H1 (cell line): ENCODE measurements at regions not wholly inside any gene's neighbourhood (a gene's known extent, or its start where the extent isn't known, plus 50 kb on each side); places are given as distances from the start of the nearest gene placed in this dataset.

Experiments
- CTCF ChIA-PET: fragments of 300-600 bp; sonication (Branson Sonifier 250); formaldehyde crosslinking; loops from one replicate; lab custom pipeline; 2021; ENCODE audit not compliant: partially characterized antibody; lab: Charles Lee
- POLR2A ChIA-PET: fragments of 300-600 bp; sonication (Branson Sonifier 250); formaldehyde crosslinking; loops from one replicate; lab custom pipeline; 2021; ENCODE audit warnings: inconsistent platforms; ENCODE audit not compliant: partially characterized antibody; lab: Charles Lee
- DNase-seq, 2 experiments: peaks; one replicate each; pipeline versions ENCODE4 v3.0.0 to v3.0.0-alpha.2; 2010 to 2022; ENCODE audit warnings: low spot score in 2 of 2, low read depth in 1 of 2, mixed read lengths in 1 of 2
- FAIRE-seq: peaks from 2 replicates; lab custom pipeline; 2011; peaks lifted over from hg19 to GRCh38; lab: Jason Lieb, UNC
- H2AFZ ChIP-seq: 2 replicates; pipeline ENCODE4 v1.8.1; 2012; ENCODE audit warnings: low read length, inconsistent platforms
- H2AK5ac ChIP-seq: 2 replicates; pipeline ENCODE4 v1.6.1; 2013; ENCODE audit warnings: low read depth, low read length
- H2BK120ac ChIP-seq: replicated peaks from 2 replicates; pipeline ENCODE3; 2013; ENCODE audit warnings: low read depth, low read length, inconsistent platforms
- H2BK12ac ChIP-seq: 2 replicates; pipeline ENCODE4 v1.6.1; 2013; ENCODE audit warnings: low read depth, low read length
- H2BK15ac ChIP-seq: 2 replicates; pipeline ENCODE4 v1.6.1; 2013; ENCODE audit warnings: low read length
- H2BK20ac ChIP-seq: 2 replicates; pipeline ENCODE4 v1.6.1; 2013; ENCODE audit warnings: low read length
- H2BK5ac ChIP-seq: 2 replicates; pipeline ENCODE4 v1.6.1; 2013; ENCODE audit warnings: low read depth, low read length
- H3K14ac ChIP-seq: 2 replicates; pipeline ENCODE4 v1.6.1; 2013; ENCODE audit warnings: inconsistent platforms; ENCODE audit not compliant: insufficient read length
- H3K18ac ChIP-seq: 2 replicates; pipeline ENCODE4 v1.6.1; 2013; ENCODE audit warnings: low read length; ENCODE audit errors: extremely low read depth
- H3K23ac ChIP-seq: 2 replicates; pipeline ENCODE4 v1.6.1; 2013; ENCODE audit warnings: inconsistent platforms; ENCODE audit not compliant: insufficient read length
- H3K23me2 ChIP-seq: 2 replicates; pipeline ENCODE4 v1.6.1; 2013; ENCODE audit warnings: low read depth, low read length
- H3K27ac ChIP-seq: 2 replicates; pipeline ENCODE4 v1.6.1; 2011; ENCODE audit warnings: low read depth, low read length, inconsistent platforms
- H3K27me3 ChIP-seq, 4 experiments: replicated peaks in 1 of 4; 1 replicate in 1 of 4; 2 replicates in 3 of 4; pipeline versions ENCODE4 v1.6.1 to v1.8.1; 2011 to 2013; ENCODE audit warnings: low read length in 3 of 4, mild to moderate bottlenecking in 3 of 4, inconsistent platforms in 2 of 4, mixed read lengths in 2 of 4, moderate library complexity in 1 of 4; ENCODE audit not compliant: control insufficient read depth in 3 of 4, insufficient read depth in 3 of 4; ENCODE audit errors: extremely low read depth in 1 of 4
- H3K36me3 ChIP-seq, 4 experiments: 2 replicates each; pipeline versions ENCODE4 v1.6.1 to v1.8.1; 2011 to 2013; ENCODE audit warnings: mild to moderate bottlenecking in 4 of 4, low read length in 3 of 4, moderate library complexity in 2 of 4, control low read depth in 1 of 4, inconsistent platforms in 1 of 4; ENCODE audit not compliant: insufficient read depth in 4 of 4, control insufficient read depth in 2 of 4
- H3K4ac ChIP-seq: replicated peaks from 2 replicates; pipeline ENCODE3; 2013; ENCODE audit warnings: low read length, low read depth, mixed read lengths, inconsistent platforms; ENCODE audit not compliant: insufficient read length
- H3K4me1 ChIP-seq, 4 experiments: replicated peaks in 1 of 4; 1 replicate in 1 of 4; 2 replicates in 3 of 4; pipeline versions ENCODE4 v1.6.1 to v1.8.1; 2011 to 2013; ENCODE audit warnings: low read length in 3 of 4, inconsistent platforms in 2 of 4, mixed read lengths in 1 of 4; ENCODE audit not compliant: insufficient read depth in 4 of 4, control insufficient read depth in 3 of 4
- H3K4me2 ChIP-seq, 2 experiments: 2 replicates each; pipeline versions ENCODE4 v1.6.1 to v1.8.1; 2011 to 2013; ENCODE audit warnings: low read depth in 2 of 2, low read length in 2 of 2, control low read depth in 1 of 2, inconsistent platforms in 1 of 2, mild to moderate bottlenecking in 1 of 2; ENCODE audit not compliant: insufficient read depth in 1 of 2
- H3K4me3 ChIP-seq, 4 experiments: fragments of 200-600, 300-600 bp in 1 of 4; sonication (generic), shearing (Covaris generic), sonication (Bioruptor Twin) in 1 of 4; 2 replicates each; pipeline versions ENCODE4 v1.5.1 to v1.8.1; 2011 to 2016; ENCODE audit warnings: low read length in 4 of 4, low read depth in 3 of 4, control low read depth in 2 of 4, inconsistent platforms in 2 of 4, mild to moderate bottlenecking in 2 of 4, mixed read lengths in 1 of 4, moderate library complexity in 1 of 4; ENCODE audit not compliant: insufficient read depth in 2 of 4; ENCODE audit errors: extremely low read depth in 1 of 4
- H3K56ac ChIP-seq: replicated peaks from 2 replicates; pipeline ENCODE3; 2013; ENCODE audit warnings: low read depth, mild to moderate bottlenecking, mixed read lengths, low read length, inconsistent platforms; ENCODE audit not compliant: insufficient read length
- H3K79me1 ChIP-seq: 2 replicates; pipeline ENCODE4 v1.6.1; 2013; ENCODE audit warnings: low read depth, low read length, control low read depth
- H3K79me2 ChIP-seq, 2 experiments: 2 replicates each; pipeline versions ENCODE4 v1.6.1 to v1.8.1; 2012 to 2013; ENCODE audit warnings: low read length in 2 of 2, mild to moderate bottlenecking in 2 of 2, inconsistent platforms in 1 of 2; ENCODE audit not compliant: insufficient read depth in 2 of 2, control insufficient read depth in 1 of 2
- H3K9ac ChIP-seq, 4 experiments: replicated peaks in 1 of 4; 1 replicate in 1 of 4; 2 replicates in 3 of 4; pipeline versions ENCODE4 v1.6.1 to v1.8.1; 2011 to 2013; ENCODE audit warnings: low read depth in 3 of 4, low read length in 3 of 4, control low read depth in 2 of 4, mild to moderate bottlenecking in 2 of 4, moderate library complexity in 2 of 4, inconsistent platforms in 1 of 4; ENCODE audit errors: extremely low read depth in 1 of 4
- H3K9me3 ChIP-seq, 2 experiments: 2 replicates each; pipeline versions ENCODE4 v1.6.1 to v1.8.1; 2012 to 2013; ENCODE audit warnings: mild to moderate bottlenecking in 2 of 2, moderate library complexity in 2 of 2, control low read depth in 1 of 2, inconsistent platforms in 1 of 2, low read depth in 1 of 2, low read length in 1 of 2, mixed read lengths in 1 of 2; ENCODE audit not compliant: insufficient read depth in 2 of 2
- H4K20me1 ChIP-seq, 2 experiments: replicated peaks in 1 of 2; 2 replicates each; pipeline versions ENCODE3 to v1.8.1; 2011 to 2013; ENCODE audit warnings: inconsistent platforms in 2 of 2, low read length in 2 of 2, mild to moderate bottlenecking in 1 of 2; ENCODE audit not compliant: insufficient read depth in 2 of 2, control insufficient read depth in 1 of 2
- H4K5ac ChIP-seq: 2 replicates; pipeline ENCODE4 v1.6.1; 2013; ENCODE audit warnings: low read length, low read depth, mixed read lengths, inconsistent platforms; ENCODE audit not compliant: insufficient read length
- H4K8ac ChIP-seq: 2 replicates; pipeline ENCODE4 v1.8.0; 2013; ENCODE audit warnings: mild to moderate bottlenecking, moderate library complexity, low read length, inconsistent platforms; ENCODE audit not compliant: insufficient read depth; ENCODE audit errors: extremely low read depth
- H4K91ac ChIP-seq: replicated peaks from 2 replicates; pipeline ENCODE3; 2013; ENCODE audit warnings: low read length, mixed read lengths, inconsistent platforms; ENCODE audit not compliant: insufficient read length
- ATF2 ChIP-seq: IDR thresholded peaks from 2 replicates; pipeline ENCODE4 v1.6.1; 2012; ENCODE audit warnings: low read length, inconsistent platforms
- CBX5 ChIP-seq: fragments of 300-800, 300-1000 bp; sonication (generic); IDR thresholded peaks from 2 replicates; pipeline ENCODE4 v1.7.1; 2016; ENCODE audit warnings: antibody characterized with exemption, low read length, low read depth
- CHD2 ChIP-seq: IDR thresholded peaks from 2 replicates; pipeline ENCODE4 v1.6.1; 2012; ENCODE audit warnings: low read length, improper control_type of control experiment
- CREB1 ChIP-seq: IDR thresholded peaks from 2 replicates; pipeline ENCODE4 v1.6.1; 2012; ENCODE audit warnings: inconsistent platforms
- GTF2F1 ChIP-seq: IDR thresholded peaks from 2 replicates; pipeline ENCODE4 v1.6.1; 2012; ENCODE audit warnings: low read depth, low read length, improper control_type of control experiment, borderline replicate concordance
- JUND ChIP-seq: IDR thresholded peaks from 2 replicates; pipeline ENCODE4 v1.6.1; 2011; ENCODE audit warnings: mild to moderate bottlenecking, improper control_type of control experiment, low read length
- NRF1 ChIP-seq: IDR thresholded peaks from 2 replicates; pipeline ENCODE4 v1.6.1; 2011; ENCODE audit warnings: mild to moderate bottlenecking, low read depth, low read length, improper control_type of control experiment
- RFX5 ChIP-seq: IDR thresholded peaks from 2 replicates; pipeline ENCODE4 v1.6.1; 2011; ENCODE audit warnings: low read depth, low read length, improper control_type of control experiment, borderline replicate concordance
- RNF2 ChIP-seq: fragments of 200-900, 300-1000 bp; sonication (generic); IDR thresholded peaks from 2 replicates; pipeline ENCODE4 v1.7.1; 2016; ENCODE audit warnings: borderline replicate concordance, low read depth, mild to moderate bottlenecking, antibody characterized with exemption, low read length; ENCODE audit not compliant: poor library complexity, severe bottlenecking; ENCODE audit errors: missing control alignments
- SAP30 ChIP-seq: fragments of 300-600 bp; sonication (generic); IDR thresholded peaks from 2 replicates; pipeline ENCODE4 v1.7.1; 2012; ENCODE audit warnings: low read length, moderate library complexity, mild to moderate bottlenecking, inconsistent platforms; ENCODE audit not compliant: insufficient read depth, insufficient replicate concordance
- SIN3A ChIP-seq, 2 experiments: IDR thresholded peaks in 1 of 2; conservative IDR thresholded peaks in 1 of 2; 2 replicates each; pipeline ENCODE4 v1.6.1; 2011 to 2012; ENCODE audit warnings: low read length in 2 of 2, improper control_type of control experiment in 1 of 2, low read depth in 1 of 2, mild to moderate bottlenecking in 1 of 2
- SIX5 ChIP-seq: IDR thresholded peaks from 2 replicates; pipeline ENCODE4 v1.6.1; 2011; ENCODE audit warnings: mild to moderate bottlenecking, low read depth, low read length
- TAF1 ChIP-seq: IDR thresholded peaks from 2 replicates; pipeline ENCODE4 v1.6.1; 2011; ENCODE audit warnings: mild to moderate bottlenecking, low read depth, low read length
- TCF12 ChIP-seq: IDR thresholded peaks from 2 replicates; pipeline ENCODE4 v1.6.1; 2011; ENCODE audit warnings: low read depth, mild to moderate bottlenecking, low read length
- TEAD4 ChIP-seq: IDR thresholded peaks from 2 replicates; pipeline ENCODE4 v1.6.1; 2012; ENCODE audit warnings: low read depth, low read length, inconsistent platforms, mixed read lengths

- H3K18ac ChIP-seq: no peak overlapping the region
- FAIRE-seq (no peak), DNase-seq (no peak)
- H3K14ac ChIP-seq: no peak overlapping the region
- H4K91ac ChIP-seq: no peak overlapping the region
- no peaks in the 10 kb centered on the region for H3K27me3 ChIP-seq
- H3K56ac ChIP-seq: no peak overlapping the region
- H2BK5ac ChIP-seq: no peak overlapping the region
- H2BK20ac ChIP-seq: no peak overlapping the region
- H2BK120ac ChIP-seq: no peak overlapping the region
- no peak for TF ChIP-seq TCF12
- TF ChIP-seq RFX5: no peak
- TF ChIP-seq NRF1: no peak
- no peak for TF ChIP-seq SIX5
- TF ChIP-seq JUND: no peak
- no peak for TF ChIP-seq CHD2
- TF ChIP-seq GTF2F1: no peak
- no peak for TF ChIP-seq CBX5
- TF ChIP-seq TAF1: no peak
- TF ChIP-seq CREB1: no peak
- TF ChIP-seq RNF2: no peak
- TF ChIP-seq SAP30: no peak
- TF ChIP-seq ATF2: no peak
- no peak for TF ChIP-seq TEAD4
- no peak for TF ChIP-seq SIN3A (conservative IDR thresholded peaks at IDR 0.05 in 1 of 2, IDR thresholded peaks at IDR 0.05 in 1 of 2; ENCODE audit: low read depth in 1 of 2, low read length in 2 of 2)
- H3K27ac ChIP-seq: no peak overlapping the region
- H3K4ac ChIP-seq: no peak overlapping the region
- H3K4me2 ChIP-seq: no peak overlapping the region
- H2BK12ac ChIP-seq: no peak overlapping the region
- no peak overlapping the region for H2AFZ ChIP-seq
- no peak overlapping the region for H3K9ac ChIP-seq
- H3K4me1 ChIP-seq: no peaks in the 10 kb centered on the region
- H3K23ac ChIP-seq: no peak overlapping the region
- no peak overlapping the region for H4K5ac ChIP-seq
- no peak overlapping the region for H2BK15ac ChIP-seq
- H3K4me3 ChIP-seq: no peak overlapping the region
- peaks cover 0 to 4% of the 10 kb centered on the region in 2 experiments; a peak in 1 of 4 replicates for H3K9me3 ChIP-seq
- H2AK5ac ChIP-seq: no peak overlapping the region
- no peaks in the 10 kb centered on the region for H3K23me2 ChIP-seq
- H3K79me2 ChIP-seq: no peaks in the 10 kb centered on the region
- H3K36me3 ChIP-seq: no peaks in the 10 kb centered on the region
- ChIA-PET CTCF (no interaction called here), POLR2A (no interaction called here)
- no peaks in the 10 kb centered on the region for H4K20me1 ChIP-seq
- H3K79me1 ChIP-seq: no peaks in the 10 kb centered on the region; the same call in 1 of the 2 replicates
- H4K8ac ChIP-seq: no peak overlapping the region
Measured at GRCh38 chr7:155939350-155939749, 127.1 kb upstream of the SHH start.
